Endothelial cell of hepatic sinusoid (primary cell): ENCODE measurements at regions not wholly inside any gene's neighbourhood (a gene's known extent, or its start where the extent isn't known, plus 50 kb on each side); places are given as distances from the start of the nearest gene placed in this dataset.

Experiments used
- in situ Hi-C: cut with HindIII; loops from 2 replicates; pipeline ENCODE4 v1.10.0; 2017; ENCODE audit warnings: low sequenced_read_pairs

DNA sequence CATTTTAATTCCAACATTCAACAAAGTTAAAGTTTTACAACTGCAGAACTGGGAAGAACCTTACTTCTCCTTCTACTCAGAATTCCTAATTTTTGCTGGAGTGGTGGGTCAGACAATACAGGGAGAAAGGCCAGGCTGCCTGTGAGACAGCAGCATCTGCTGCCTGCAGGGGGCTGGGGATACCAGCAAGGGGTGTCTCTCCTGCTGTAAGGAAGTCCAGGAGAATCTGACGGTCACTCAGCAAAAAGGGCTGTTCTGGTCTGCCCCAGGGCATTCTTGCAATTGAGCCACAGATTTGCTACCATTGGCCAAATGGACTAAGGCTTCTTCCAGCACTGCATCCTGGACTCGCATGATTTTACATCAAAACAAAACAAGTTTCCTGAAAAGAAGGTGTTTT is 426.6 kb upstream of the CDH11 start:
- in situ Hi-C loops = no loop called here

GRCh38 chr16:65547772-65548446 is 426.0 kb upstream of the CDH11 start:
- in situ Hi-C loops = no loop called here

GRCh38 chr16:65546353-65546791 is 424.5 kb upstream of the CDH11 start:
- in situ Hi-C loops = no loop called here

DNA sequence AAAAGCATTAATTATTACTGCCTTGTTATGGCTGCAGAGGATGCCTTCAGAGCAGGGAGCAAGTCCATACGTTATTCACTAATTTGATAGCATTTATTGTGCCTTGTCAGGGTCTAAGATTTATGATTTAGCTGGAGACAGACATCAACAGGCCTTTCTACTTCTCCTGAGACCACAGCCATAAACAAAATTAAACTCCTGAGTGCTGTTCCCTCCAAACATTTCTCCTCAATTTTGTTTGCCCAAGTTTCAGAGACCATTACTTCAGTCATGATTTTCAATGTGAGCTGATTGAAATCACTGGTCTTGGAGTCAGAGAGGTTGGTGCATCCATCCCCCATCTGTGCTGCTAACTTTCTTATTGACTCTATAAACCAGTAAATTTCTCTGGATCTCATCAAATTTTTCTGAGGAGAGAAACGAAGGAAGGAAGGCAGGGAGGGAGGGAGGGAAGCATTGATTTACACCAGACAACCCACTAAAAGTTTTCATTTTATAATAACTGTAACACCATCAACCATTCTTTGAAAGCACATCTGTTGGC is 423.6 kb upstream of the CDH11 start:
- in situ Hi-C loops = no loop called here

- in situ Hi-C loops = no loop called here
These were observed 422.2 kb upstream of the CDH11 start for GRCh38 chr16:65543781-65544740.

DNA sequence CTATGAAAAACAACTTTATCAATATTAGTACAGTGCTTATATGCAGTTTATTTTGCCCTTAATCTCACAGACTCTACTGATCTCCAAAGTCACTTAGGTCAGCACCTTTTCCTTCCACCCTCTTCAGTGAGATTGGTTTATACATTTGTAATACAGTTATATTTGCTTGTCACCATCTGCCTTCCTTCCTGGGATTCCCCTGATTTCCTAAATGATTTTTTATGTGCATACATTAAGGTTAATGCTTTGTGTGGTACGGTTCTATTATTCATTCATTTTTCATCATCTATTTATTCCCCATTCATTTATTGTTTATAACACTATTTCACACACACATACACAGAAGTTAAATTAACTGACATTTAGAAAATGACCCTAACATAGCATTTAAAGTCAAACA is 419.8 kb upstream of the CDH11 start:
- in situ Hi-C loops = no loop called here

DNA sequence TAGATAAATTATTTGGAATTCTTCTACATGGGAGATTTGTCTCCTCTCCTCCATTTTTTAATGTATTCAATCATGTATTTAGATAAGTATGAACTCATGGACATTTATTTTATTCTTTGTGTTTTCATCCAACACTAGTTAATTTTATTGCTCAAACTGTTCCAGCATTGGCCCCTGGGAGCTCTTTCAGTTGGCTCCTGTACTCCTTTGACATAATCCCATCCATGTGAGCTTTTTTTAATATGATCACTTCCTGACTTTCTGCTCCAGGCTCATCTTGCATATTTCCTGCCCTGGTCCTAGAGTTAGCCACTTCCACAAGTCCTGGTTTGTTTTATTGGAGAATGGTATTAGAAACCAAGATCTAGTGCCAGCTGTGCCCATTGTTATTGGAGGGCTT is 419.0 kb upstream of the CDH11 start:
- in situ Hi-C loops = no loop called here

DNA sequence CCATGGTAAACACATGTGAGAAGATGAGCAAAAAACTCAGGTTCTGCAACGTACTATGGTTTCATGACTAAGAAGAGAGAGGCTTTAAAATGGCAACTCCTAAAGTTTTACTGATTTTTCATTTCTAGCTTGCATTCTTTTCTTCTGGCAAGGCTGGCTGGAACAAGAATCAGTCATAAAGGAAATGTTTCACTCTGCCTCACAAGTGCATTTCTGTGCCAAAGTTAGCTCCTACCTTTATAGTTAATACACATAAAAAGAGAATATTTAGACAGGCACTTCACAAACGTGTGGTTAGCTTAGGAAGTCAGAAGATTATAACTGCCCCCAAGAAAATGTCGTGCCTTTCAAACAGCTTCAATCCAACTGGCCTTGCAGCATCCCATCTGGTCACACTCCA is 417.1 kb upstream of the CDH11 start:
- in situ Hi-C loops = no loop called here

- in situ Hi-C loops = no loop called here
These were observed 415.5 kb upstream of the CDH11 start for GRCh38 chr16:65537336-65537735.

DNA sequence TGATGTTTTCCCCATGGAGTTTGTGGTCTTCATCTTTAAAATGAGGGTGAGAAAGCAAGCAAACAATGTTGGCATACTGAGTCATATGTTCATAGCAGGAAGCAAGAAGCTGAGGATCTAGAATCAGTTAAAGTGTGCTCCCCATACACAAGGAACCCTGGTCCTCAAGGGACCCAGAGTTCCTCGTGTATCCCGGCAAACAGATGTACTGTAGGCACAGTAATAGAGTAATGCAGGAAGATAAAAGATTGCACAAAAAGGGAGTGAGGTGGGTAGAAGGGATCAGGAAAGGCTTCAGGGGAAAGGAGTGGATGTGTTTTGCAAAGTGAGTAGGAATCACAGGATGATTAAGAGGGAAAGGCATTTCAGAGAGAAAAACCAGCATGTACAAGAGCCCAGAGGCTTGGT is 412.3 kb upstream of the CDH11 start:
- in situ Hi-C loops = no loop called here

DNA sequence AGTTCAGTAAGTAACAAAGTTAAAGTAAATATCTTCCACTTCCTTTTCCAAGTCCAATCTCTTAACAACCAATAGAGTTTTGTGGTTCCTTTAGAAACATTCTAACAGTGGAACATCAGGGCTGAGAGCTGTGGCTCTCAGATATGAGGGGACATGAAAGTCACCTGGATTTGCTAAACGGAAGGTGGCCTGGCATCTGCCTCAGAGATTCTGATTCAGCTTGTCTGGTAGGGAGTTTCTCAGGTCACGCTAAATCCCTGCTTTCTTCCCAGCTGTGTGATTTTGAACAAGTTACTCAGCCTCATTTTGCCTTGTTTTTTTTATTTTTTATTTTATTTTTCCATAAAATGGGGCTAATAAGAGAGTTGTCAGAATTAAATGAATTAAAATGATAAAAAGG is 411.0 kb upstream of the CDH11 start:
- in situ Hi-C loops = no loop called here

GRCh38 chr16:65532258-65532657 is 410.4 kb upstream of the CDH11 start:
- in situ Hi-C loops = no loop called here

DNA sequence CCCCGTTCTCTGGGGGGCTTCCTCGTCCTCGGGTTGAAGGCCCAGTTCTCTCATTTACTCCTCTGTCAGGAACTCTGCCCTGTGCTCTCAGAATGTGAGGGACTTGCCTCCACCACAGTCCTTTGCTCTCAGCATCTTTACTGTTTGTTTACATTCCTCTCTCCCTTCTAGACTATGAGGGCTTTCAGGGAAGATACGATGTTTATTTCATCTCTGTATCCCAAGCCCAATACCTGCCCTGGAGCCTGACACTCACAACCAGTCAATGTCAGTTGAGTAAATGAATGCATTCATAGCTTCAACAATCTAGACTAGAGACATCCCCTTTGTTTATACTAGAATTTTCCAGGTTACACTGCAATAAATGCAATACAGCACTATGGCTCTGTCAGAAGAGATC is 409.6 kb upstream of the CDH11 start:
- in situ Hi-C loops = no loop called here

DNA sequence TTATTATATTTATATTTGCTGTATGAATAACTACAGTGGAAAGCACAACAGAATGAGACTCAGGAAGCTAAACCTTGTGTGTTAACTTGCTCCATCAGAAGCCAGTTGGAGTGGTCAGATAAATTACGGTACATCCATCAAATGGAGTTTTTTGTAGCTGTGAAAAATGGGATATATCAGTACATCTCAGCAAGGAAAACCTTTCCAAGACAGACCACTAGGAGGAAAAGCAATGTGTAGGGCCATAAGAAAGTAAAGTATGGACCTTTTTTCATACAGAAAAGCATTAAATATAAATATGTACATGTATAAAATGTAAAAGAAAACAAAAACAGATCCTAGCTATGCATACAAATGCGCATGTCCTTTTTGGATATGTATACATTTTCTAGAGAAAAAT is 403.8 kb upstream of the CDH11 start:
- in situ Hi-C loops = no loop called here

DNA sequence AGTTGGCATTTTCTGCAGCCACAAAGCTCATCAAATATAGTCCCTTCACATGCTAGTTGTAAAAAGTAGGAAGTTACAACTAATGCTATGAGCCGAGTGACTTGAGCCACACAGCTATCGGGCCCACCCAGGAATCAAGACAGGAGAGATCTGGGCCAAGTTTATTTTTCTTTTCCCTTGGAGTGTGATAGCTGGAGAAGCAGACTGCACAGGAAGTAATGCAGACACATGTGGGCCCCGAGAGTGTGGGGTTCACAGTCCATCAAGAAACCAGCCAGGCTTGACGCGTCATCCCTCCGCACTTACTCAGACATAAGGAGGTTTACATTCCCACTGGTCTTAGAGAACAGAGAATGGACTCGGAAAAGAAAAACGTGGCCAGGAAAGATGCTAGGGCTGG is 403.1 kb upstream of the CDH11 start:
- in situ Hi-C loops = no loop called here

DNA sequence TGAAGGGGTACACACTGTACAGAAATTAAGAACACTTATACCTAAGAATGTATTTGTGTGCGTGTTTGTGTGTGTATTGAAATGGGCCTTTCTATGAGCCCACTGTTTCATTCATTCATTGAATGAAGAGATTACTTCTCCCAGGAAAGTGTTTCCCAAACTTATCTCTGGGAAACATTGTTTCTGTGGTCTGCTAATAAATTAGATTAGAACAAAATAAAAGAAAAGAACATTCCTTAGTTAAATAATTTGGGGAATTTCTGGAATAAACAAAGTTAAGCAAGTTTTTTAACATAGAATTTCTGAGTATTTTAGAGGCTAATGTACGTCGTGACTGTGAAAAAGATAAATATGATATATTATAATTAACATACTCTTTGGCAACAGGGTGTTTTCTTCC is 402.4 kb upstream of the CDH11 start:
- in situ Hi-C loops = no loop called here

DNA sequence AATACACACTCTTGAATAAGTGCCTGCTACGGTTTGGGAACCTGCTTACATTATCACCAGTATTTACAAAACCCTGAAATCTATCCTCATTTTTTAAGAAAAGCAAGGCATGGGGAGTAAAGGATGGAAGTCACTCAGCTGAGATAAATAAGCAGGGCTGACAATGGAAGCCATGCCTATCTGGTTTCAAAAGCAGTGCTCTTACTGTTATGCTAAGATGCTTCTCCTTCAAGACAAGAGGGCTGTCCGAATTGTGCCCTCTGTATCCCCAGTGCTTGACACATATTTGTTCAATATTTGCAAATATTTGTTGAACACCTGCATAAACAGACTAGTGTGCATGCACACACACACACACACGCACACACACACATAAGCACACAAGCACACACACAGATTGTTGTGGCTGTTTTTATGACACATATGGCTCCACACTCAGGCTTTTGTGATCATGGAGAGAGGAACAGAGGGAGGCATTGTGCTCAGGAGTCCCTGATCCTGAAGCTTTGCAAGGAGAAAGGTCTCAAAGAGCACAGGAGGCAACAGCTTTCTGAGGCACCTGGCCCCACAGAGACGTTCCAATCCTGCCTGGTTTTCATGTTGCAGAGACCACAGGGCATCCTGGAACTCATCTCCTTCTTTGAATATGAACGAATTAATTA is 401.6 kb upstream of the CDH11 start:
- in situ Hi-C loops = no loop called here

GRCh38 chr16:65522412-65522811 is 400.5 kb upstream of the CDH11 start:
- in situ Hi-C loops = no loop called here

DNA sequence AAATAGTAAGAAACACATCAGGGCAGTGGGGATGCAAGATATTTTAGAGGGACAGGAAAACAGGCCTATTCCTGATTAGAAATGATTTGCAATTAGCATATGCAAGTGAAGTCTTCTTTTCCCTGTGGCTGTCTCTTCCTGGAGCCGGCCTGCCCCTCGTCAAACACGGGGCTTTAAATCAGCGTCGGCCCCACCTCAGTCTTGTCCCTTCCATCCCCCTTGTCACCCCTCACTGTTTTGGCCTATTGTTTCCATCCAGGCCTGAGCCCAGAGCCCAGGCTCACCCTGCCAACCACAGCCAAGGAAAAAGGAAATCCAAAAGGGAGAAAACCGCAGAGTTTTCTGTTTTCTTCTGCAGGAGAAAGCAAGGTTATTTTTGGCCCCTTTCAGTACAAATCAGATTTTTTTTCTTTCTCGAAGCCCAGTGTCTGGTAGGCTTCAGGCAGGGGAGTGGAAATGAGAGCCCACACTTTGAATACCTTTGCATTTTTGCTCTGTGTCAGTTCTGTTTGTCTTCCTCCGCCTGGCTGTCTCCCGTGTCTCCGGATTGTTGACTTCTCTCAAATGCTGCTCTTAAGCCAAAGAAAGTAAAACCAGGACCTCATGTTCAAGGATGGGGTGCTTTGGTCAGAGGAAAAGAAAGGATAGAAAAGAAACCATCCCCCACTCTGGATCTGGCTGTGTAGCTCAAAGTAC is 399.9 kb upstream of the CDH11 start:
- in situ Hi-C loops = no loop called here

- in situ Hi-C loops = no loop called here
These were observed 397.5 kb upstream of the CDH11 start for GRCh38 chr16:65519402-65519801.

- in situ Hi-C loops = no loop called here
These were observed 393.3 kb upstream of the CDH11 start for GRCh38 chr16:65515193-65515592.
